ENCODE measurements at regions not wholly inside any gene's neighbourhood (a gene's known extent, or its start where the extent isn't known, plus 50 kb on each side); places are given as distances from the start of the nearest gene placed in this dataset.
"Not testable (repeated sequence)": the region's sequence is repeated elsewhere in the genome, so short reads cannot be mapped to it uniquely, and the experiment has no call there.

DNA sequence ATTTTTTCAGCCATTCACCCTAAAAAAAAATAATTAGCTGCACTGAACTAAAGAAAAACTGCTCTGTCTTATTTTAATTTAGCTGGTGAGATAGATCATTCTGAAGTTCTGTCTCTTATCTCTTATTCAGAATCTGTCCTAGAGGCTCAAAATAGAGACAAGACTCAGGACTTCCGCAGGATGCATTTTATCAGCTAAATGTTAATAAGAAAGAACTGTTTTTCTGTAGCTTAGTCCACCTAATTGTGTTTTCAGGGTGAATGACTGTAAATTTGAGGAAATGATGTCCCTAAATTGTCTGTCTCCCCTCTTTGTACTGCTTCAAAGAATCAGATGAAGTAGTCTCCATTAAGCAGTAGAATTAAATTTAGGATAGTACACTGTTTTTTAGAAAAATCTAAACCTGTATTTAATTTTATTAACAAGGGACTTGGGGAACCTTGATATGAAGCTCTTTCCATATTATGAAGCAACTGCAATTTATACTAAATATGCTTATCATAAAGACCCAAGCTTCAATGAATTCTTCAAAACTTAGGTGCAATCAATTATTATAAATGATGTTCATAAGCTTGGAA is 671.9 kb downstream of the RWDD3 start:
- DNase-seq (ENCODE audit: extremely low read depth in 1 of 11, low read depth in 9 of 11, low spot score in 4 of 11) = no peak

DNA sequence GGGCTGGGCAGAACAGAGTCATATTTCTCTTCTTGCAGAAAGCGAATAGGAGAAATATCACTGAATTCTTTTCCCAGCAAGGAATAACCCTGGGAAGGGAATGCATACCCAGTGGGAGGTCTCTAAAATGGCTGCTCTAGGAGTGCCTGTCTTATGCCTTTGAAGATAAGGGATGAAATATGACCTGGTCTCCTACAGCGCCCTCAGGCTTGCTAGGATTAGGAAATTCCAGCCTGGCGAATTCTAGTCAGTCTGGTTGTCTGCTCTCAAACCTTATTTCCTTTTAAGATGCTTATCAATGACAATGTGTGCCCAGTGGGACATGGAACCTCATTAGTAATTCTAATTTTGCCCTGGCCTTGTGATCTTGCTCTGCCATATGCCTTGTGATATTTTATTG is 677.7 kb downstream of the RWDD3 start:
- DNase-seq (ENCODE audit: extremely low read depth in 1 of 11, low read depth in 9 of 11, low spot score in 4 of 11) = not testable (repeated sequence)

DNA sequence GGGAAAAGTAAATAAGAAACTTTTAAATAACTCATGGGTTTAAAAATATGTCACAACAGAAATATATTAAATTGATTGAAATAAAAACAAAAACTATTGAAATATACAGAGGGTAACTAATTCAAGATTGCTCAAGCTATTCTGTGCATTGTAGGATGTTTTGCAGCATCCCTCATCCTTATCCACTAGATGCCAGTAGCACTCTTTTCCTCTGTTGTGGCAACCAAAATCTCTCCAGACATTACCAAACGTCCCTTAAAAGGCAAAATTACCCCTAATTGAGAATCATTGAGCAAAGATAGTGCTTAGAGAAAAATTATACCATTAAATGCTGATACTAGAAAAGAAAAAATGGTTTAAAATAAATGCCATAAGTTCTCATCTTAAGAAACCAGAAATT is 682.6 kb downstream of the RWDD3 start:
- DNase-seq (ENCODE audit: extremely low read depth in 1 of 11, low read depth in 9 of 11, low spot score in 4 of 11) = no peak

DNA sequence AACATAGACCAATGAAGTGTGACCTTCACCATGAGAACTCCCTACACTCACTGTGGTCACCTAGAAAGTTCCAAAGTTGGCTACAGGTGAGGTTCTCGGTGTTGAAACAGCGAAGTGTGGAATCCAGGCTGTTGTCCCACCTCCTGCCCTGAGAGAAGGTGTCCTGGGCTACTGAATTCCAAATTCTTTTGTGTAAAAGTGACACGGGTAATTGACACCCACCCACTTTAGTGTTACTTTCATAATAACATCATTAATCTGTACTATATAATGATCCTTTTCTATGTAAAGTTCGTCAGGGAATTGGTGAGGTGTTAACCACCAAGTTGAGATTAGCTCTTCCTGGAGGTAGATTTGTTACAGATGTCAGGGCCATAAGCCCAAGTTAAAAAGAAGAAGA is 690.7 kb downstream of the RWDD3 start:
- DNase-seq (ENCODE audit: extremely low read depth in 1 of 11, low read depth in 9 of 11, low spot score in 4 of 11) = no peak

DNA sequence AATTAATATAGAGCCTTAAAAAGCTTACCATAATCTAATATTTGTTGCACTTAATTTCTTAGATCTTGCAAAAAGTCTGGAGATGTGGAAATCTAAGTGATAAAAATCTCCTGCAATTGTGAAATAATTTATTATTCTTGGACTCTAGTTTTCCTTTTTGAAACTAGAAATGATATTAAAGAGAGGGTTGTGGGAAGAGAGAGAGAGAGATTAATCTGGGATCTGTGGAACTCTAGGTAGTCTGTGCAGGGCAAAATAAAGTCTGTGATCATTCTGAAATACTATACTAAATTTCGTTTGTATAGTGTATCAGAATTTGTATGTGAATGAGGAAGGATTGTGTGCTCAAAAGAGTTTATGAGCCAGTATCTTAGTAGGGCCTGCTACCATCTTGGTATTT is 692.3 kb downstream of the RWDD3 start:
- no peak for DNase-seq (ENCODE audit: extremely low read depth in 1 of 11, low read depth in 9 of 11, low spot score in 4 of 11)

DNA sequence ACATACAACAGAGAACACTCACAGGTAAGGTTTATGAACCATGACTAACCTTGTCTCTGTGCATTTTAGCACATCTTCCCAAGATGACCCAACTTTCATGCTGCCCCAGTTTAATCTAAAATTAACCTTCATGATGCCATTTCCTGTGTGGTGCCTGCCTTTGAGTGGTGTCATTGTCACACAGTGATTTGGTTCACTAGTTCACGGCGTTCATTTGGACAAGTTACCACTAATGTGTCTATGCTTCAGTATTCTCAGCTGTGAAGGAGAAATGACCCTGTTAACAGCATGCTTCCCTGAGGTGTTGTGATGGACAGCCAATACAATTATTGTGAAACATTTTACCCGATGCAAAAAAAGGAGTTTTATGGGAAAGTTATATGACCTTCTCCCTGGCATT is 693.1 kb downstream of the RWDD3 start:
- DNase-seq (ENCODE audit: extremely low read depth in 1 of 11, low read depth in 9 of 11, low spot score in 4 of 11) = no peak

DNA sequence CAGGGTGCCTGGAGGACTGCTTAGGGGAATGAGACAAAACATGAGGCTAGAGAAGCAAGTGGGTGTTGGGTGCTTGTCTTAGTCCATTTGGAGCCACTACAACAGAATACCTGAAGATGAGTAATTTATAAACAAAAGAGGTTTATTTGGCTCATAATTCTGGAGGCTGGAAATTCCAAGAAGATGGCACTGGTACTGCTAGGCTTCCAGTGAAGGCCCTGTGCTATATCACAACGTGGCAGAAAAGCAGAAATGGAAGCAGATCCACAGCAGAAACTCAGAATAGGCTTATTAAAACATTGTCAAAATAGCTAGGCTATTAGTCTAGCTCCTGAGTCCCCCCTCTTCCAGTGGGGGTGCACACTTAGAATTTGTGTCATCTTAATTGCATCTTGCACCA is 701.7 kb downstream of the RWDD3 start:
- no peak for DNase-seq (ENCODE audit: extremely low read depth in 1 of 11, low read depth in 9 of 11, low spot score in 4 of 11)

DNA sequence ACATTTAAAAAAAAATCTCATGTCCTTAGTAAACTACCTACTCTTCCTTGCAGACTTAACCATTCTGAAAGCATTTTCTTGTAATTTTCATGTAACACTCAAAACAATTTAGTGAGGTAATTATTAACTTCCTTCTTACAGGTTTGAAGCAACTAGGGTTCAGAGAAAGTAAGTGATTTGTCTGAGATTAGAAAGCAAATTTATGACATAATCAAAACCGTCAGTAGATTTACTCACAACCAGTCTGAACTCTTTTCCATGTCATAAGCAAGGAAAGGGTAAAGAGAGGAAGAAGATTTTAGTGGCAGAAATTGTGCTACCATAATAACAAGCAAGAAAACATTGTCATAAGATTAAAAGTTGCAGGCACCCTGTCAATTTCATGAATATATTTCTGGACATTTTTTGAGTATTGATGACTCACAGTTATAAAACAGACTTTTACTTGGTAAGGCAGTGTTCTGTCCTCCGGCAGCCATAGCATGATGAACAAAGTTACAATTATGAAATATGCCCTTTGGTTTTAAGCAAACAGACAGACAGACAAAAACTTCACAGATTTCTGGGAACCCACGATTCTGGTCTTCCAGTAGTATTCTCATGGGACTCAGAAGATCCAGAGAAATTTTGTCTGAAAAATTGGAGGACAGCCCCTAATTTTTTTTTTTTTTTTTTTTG is 707.2 kb downstream of the RWDD3 start:
- no peak for DNase-seq (ENCODE audit: extremely low read depth in 1 of 11, low read depth in 9 of 11, low spot score in 4 of 11)

DNA sequence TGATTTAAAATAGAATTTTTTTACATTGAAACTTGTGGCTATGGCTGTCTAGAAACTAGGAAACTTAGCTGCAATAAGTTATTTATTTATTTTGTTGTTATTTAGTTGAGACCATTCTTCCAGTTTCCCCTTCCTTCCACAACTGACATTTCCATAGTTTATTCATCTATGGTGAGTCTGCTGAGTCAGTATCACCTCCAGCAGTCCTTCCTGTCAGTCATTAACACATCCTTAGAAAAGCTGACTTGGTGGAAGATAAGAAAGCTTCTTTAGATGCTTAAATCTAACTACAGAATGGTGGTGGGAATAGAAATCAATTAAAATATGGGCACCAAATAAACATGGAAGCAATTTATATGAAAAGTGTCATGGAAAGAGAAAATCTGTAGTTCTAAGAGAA is 714.0 kb downstream of the RWDD3 start:
- no peak for DNase-seq (ENCODE audit: extremely low read depth in 1 of 11, low read depth in 9 of 11, low spot score in 4 of 11)

DNA sequence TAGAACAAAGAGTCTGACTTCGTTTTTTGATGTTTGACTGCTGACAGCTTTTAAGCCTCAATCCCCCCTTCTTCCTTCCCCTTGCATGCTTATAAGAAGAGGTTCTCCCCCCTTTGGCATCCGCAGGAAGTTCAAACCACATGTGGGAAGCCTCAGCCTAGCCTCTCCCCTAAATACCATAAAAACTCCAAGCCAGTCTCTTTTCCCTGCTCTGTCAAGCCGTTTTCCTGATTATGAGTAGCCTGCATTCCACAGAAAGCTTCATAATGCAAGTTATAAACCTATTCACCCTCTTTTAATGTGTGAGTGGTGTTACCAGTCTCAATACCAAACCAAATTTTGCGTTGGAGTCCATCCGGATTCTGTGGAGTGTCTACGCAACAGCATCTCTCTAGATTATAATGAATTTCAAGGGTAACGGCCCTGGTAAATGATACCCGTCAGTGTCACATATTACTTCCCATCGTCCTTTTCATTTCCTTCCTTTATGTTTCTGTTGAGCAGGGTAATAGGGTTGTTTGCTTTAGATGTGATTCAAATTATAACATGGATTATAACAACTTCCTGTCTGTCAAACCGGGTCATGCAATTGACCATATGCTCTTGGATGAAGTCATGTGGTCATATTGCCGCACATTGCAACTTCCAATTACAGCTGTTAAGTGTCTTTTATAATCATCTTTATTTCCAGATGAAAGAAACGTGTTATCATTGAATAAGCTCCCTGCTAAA is 717.5 kb downstream of the RWDD3 start:
- peak; percentile 34 to 82 (median 58) for DNase-seq (ENCODE audit: extremely low read depth in 1 of 11, low read depth in 9 of 11, low spot score in 4 of 11)

DNA sequence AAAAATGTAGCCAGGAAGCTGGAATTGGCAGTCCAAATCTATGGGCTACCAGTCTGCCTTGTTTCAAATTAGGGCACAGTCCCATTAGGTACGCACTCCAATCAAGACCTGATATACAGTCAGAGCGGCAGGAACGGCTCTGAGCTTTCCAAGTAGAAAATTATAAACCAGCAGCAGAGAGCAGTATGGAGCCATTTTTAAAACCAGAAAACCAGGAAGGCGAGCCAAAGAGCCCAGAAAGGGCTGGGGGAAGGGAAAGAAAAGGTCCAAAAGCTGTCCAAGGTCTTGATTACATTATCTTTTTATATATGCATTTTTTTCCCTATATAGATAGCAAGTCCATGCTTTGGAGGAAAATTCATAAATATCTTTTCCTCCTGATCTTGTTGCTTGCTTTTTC is 719.0 kb downstream of the RWDD3 start:
- DNase-seq (ENCODE audit: extremely low read depth in 1 of 11, low read depth in 9 of 11, low spot score in 4 of 11) = peak in 6 of 11 donors; percentile 9 to 23 (median 19)

DNA sequence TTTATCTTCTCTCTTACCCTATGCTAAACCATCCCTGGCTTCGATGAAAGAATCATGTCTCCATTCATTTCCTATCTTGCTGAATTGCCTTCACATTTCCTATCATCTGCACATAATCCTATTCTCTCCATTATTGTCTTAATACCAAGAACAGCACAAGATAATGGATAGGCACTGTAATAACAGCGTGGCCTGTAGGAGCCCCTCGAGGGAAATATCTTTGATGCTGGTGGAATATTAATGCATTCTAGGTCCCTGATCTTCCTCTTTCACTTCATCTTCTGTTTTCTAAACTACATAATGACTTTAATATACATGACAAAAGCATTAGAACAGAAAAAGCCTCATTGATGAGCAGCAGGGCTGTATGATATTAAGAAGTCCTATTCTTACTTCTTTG is 720.6 kb downstream of the RWDD3 start:
- DNase-seq (ENCODE audit: extremely low read depth in 1 of 11, low read depth in 9 of 11, low spot score in 4 of 11) = no peak

DNA sequence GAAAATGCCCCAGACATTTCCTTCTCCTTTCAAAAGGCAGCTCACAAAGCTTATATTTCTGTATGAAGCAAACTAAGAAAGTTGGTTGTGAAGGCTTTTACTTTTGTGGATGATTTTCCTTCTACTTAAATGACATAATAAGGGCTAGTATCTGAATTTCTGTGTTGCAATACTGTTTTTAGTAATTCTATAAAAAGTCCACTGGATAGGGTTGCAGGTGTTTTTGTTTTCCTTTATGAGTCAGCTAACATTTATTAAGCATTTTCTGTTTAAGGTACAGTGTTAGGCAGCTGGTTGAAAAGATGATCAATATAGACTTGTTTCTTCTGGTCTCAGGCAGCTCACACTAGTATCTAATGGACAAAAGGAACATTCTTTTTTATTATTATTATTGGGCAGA is 722.2 kb downstream of the RWDD3 start:
- DNase-seq (ENCODE audit: extremely low read depth in 1 of 11, low read depth in 9 of 11, low spot score in 4 of 11) = no peak

DNA sequence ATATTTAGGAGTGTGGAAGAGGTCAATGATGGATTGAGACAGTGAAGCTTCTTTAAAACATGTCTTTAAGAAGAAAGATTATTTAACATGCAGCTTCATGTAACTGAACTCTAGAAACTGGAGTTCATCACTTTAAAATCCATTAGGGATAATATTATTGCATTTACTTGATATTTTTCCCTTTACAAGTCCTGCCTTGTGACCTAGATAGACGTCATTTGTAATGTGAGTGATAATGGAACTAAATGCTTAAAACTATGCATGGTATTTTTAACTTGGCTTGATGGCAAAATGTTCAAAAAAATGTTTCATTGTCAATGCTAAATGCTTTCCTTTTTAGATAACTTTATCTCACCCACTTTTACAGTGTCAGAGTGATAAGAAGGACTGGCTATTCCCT is 723.7 kb downstream of the RWDD3 start:
- no peak for DNase-seq (ENCODE audit: extremely low read depth in 1 of 11, low read depth in 9 of 11, low spot score in 4 of 11)

DNA sequence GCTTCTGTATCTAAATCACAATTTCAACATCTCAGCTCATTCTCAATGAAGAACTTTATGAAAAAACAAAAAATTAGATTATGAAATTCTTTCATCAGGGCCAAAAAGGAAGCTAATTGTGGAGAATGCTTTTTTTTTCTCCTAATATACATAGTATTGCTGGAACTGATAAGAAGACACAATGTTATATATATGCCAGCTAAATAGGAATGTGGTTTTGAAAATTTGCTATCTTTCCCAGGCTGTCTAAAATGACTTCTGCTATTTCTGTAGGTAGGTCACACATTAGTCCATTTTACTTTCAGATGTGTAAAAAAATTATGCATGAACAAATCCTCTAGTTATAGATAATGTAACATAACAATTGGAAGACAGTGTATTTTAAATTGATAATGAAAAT is 732.9 kb downstream of the RWDD3 start:
- no peak for DNase-seq (ENCODE audit: extremely low read depth in 1 of 11, low read depth in 9 of 11, low spot score in 4 of 11)

DNA sequence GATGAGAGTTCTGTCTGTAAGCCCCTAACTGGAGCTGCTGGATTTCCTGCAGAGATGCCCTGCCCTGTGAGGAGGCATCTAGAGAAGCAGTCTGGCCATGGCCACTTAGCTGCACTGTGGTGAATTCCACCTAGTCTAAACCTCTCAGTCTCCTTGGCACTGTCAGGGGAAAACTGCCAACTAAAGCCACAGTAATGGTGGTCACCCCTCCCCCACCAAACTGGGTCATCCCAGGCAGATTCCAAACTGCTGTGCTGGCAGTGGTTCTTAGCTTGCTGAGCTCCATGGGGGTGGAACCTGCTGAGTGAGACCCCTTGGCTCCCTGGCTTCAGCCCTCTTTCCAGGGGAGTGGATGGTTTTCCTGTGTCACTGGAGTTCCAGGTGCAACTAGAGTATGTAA is 740.6 kb downstream of the RWDD3 start:
- DNase-seq (ENCODE audit: extremely low read depth in 1 of 11, low read depth in 9 of 11, low spot score in 4 of 11) = no peak

DNA sequence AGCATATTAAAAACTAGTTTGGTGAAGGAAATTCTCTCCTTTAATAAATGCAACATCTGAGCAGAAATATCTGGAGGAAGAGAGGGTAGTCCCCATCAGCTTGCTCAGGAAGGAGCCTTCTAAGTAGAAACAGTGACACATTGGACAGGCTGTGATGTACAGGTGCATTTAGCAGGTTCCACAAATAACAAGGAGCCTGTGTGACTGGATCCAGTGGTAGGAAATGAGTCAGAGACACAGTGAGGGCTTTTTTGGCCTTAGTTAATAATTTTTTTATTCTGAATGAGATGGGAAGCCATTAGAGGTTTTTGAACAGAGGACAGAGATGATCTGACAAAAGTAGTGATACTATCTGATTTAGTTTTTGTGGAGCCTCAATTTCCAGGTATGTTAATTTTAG is 738.9 kb upstream of the PTBP2 start:
- no peak for DNase-seq (ENCODE audit: extremely low read depth in 1 of 11, low read depth in 9 of 11, low spot score in 4 of 11)

DNA sequence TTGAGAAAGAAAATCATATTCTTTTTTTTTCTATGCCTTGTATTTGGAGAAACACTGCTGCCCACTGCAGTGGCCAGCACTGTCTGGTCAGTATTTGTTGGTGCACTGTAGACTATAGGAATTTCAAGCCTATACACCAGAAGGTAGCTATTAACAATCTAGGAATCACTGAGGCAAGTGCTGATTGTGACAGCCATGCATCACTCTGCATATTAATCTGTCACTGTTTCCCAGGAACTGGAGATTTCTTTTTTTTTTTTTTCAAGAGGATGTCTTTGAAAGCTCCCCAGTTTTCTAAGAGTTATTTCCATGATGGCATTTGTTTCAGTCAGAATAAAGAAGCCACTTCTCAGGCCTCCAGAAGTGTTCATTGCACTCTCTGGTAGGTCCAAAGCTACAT is 737.8 kb upstream of the PTBP2 start:
- no peak for DNase-seq (ENCODE audit: extremely low read depth in 1 of 11, low read depth in 9 of 11, low spot score in 4 of 11)

DNA sequence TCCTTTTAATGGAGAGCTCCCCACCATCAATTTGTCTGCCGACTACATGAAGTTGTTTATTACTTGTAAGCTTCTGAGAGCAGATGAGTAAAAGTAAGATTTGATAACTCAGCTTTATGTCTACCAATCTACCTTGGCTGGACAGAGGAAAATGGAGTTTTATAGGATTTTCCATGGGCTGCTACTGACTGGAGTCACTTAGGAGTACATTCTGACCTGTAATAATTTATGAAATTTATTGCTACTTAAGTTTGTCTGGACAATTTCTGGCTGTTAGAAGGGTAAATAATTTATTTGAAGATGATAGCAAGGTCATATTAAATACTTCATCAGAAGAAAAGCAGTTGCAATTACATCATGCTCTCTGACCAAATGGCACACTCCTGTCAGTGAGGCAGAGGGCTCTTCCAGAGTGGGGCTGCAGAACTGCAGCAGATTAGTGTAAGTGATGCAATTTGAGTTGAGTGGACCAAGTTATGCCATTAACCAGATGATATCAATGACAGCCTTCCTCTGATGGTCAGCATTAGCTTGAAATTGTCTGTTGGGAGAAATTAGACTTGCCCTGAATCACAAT is 736.7 kb upstream of the PTBP2 start:
- DNase-seq (ENCODE audit: extremely low read depth in 1 of 11, low read depth in 9 of 11, low spot score in 4 of 11) = no peak

DNA sequence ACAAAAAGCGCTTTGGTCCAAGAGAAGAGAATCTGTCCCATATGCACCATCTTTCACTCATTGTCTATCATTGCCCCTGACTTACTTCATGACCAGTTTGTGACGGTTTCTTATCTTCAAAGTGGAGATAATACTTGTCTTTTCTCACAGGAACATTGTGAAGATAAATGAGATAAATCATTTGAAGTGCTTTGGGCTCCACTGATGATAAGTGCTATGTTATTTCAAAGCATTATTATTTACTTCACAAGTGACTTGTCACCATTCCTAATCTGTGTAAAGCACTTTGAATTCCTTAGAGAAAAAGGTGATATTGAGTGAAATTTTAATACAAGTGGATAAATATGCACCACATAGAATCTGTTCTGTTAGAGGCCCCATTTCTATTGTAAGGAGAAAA is 731.6 kb upstream of the PTBP2 start:
- no peak for DNase-seq (ENCODE audit: extremely low read depth in 1 of 11, low read depth in 9 of 11, low spot score in 4 of 11)

Measured in renal cortex interstitium (tissue), 11 donors.